ENCODE measurements at regions not wholly inside any gene's neighbourhood (a gene's known extent, or its start where the extent isn't known, plus 50 kb on each side); places are given as distances from the start of the nearest gene placed in this dataset.

DNA sequence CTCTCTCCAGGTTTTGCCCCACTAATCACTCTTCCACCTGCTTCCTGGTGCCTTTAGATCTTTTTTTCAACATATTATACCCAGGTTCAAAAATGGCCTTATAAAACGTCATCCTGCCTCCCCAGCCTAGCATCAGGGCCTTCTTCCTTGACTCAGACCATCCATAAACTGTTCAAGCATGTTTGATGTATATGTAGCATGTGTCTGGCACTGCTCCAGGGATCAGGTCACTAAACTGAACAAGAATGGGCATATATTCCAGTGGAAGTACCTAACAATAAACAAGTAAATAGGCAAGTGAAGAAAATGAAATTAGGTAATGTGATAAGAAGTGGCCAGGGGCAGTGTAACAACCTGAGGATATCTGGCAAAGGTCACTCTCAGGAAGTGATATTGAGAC lies 141.2 kb downstream of the TRIB2 start:
- Histone ChIP-seq H3K36me3 (ENCODE audit: insufficient read depth, insufficient read length, low read length) (no peaks in the 10 kb centered on the region), H3K27me3 (ENCODE audit: insufficient read depth, insufficient read length) (no peaks in the 10 kb centered on the region), H3K4me1 (ENCODE audit: insufficient read depth, insufficient read length) (no peaks in the 10 kb centered on the region), H3K9ac (ENCODE audit: insufficient read length, low read depth) (no peak overlapping the region), H3K9me3 (ENCODE audit: insufficient read depth, low read length) (peaks cover 20% of the 10 kb centered on the region), H3K4me3 (ENCODE audit: insufficient read length, low read depth) (no peak overlapping the region)
- TF ChIP-seq ZNF274 (IDR thresholded peaks at IDR 0.05; ENCODE audit: low read depth, low read length) (no peak), SUZ12 (IDR thresholded peaks at IDR 0.05; ENCODE audit: extremely low read depth, insufficient read depth, insufficient read length) (no peak), YY1 (IDR thresholded peaks at IDR 0.05; ENCODE audit: insufficient read depth, insufficient read length) (no peak)
- no peak for DNase-seq (ENCODE audit: low read depth, low spot score)

DNA sequence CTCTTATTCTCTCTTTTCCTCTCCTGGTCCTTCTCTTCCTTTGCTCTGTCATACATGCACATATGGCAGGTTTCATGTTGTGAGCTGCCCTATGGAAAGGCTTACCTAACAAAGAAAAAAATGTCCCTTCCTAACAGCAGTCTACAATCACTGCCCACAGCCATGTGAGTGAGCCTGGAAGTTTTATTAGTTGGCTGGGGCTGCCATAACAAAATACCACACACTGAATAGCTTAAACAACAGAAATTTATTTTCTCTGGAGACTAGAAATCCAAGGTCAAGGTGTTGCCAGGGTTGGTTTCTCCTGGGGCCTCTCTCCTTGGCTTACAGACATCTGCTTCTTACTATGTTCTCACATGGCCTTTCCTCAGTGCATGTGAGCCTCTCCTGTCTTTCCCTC lies 142.1 kb downstream of the TRIB2 start:
- no peak overlapping the region for H3K4me3 ChIP-seq (ENCODE audit: insufficient read length, low read depth)
- no peaks in the 10 kb centered on the region for H3K4me1 ChIP-seq (ENCODE audit: insufficient read depth, insufficient read length)
- no peak overlapping the region for H3K9ac ChIP-seq (ENCODE audit: insufficient read length, low read depth)
- no peak for TF ChIP-seq YY1 (IDR thresholded peaks at IDR 0.05; ENCODE audit: insufficient read depth, insufficient read length)
- H3K27me3 ChIP-seq (ENCODE audit: insufficient read depth, insufficient read length): no peaks in the 10 kb centered on the region
- peaks cover 24% of the 10 kb centered on the region for H3K9me3 ChIP-seq (ENCODE audit: insufficient read depth, low read length)
- no peak for DNase-seq (ENCODE audit: low read depth, low spot score)
- H3K36me3 ChIP-seq (ENCODE audit: insufficient read depth, insufficient read length, low read length): no peaks in the 10 kb centered on the region

DNA sequence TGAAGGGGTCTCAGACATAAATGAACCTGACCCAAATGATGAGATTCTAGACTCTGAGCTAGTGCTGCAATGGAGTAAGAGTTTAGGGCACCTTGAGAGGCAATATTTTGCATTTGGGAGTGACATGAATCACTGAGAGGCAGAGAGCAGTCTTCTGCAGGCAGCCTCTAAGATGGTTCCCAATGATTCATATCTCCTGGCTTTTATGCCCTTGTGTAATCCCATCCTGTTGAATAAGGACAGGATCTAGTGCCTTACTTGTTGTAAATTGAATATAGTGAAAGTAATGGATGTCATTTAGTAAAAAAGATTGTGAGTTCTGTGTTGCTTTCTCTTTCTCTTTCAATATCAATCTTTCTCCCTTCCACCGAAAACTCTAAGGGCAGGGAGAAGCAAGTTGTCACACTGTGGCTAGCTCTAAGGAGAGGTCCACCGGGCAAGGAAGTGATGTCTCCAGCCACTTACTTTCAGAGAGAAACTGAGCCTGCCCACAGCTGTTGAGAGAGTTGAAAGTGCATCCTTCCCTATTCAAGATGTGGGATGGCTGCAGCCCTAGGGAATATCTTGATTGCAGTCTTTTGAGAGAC lies 144.7 kb downstream of the TRIB2 start:
- DNase-seq (ENCODE audit: low read depth, low spot score): no peak

DNA sequence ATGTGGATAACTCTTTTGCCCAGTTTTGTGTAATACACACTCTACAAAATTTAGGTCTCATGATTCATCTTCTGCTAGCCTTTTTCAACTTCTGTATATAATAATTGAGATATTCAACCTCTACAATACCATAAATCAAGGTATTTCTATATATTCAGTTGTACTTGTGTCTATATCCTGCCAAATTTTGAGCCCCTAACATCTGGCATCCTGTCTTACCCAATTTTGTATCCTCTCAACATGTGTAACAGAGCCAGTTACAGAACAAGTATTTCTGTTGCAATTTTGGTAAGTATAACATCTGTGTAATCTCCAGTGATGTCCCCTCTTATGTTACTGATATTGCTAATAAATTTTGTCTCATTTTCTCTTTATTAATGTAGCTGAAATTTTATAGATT lies 145.8 kb downstream of the TRIB2 start:
- H3K27me3 ChIP-seq (ENCODE audit: insufficient read depth, insufficient read length): no peaks in the 10 kb centered on the region
- TF ChIP-seq YY1 (IDR thresholded peaks at IDR 0.05; ENCODE audit: insufficient read depth, insufficient read length) (no peak), ZNF274 (IDR thresholded peaks at IDR 0.05; ENCODE audit: low read depth, low read length) (no peak), SUZ12 (IDR thresholded peaks at IDR 0.05; ENCODE audit: extremely low read depth, insufficient read depth, insufficient read length) (no peak)
- no peak overlapping the region for H3K9ac ChIP-seq (ENCODE audit: insufficient read length, low read depth)
- H3K4me1 ChIP-seq (ENCODE audit: insufficient read depth, insufficient read length): no peaks in the 10 kb centered on the region
- DNase-seq (ENCODE audit: low read depth, low spot score): no peak
- no peaks in the 10 kb centered on the region for H3K36me3 ChIP-seq (ENCODE audit: insufficient read depth, insufficient read length, low read length)
- H3K4me3 ChIP-seq (ENCODE audit: insufficient read length, low read depth): no peak overlapping the region
- H3K9me3 ChIP-seq (ENCODE audit: insufficient read depth, low read length): peaks cover 18% of the 10 kb centered on the region

More for the DNA sequence above, 144.7 kb downstream of the TRIB2 start:
- peaks cover 18% of the 10 kb centered on the region for H3K9me3 ChIP-seq (ENCODE audit: insufficient read depth, low read length)
- H3K36me3 ChIP-seq (ENCODE audit: insufficient read depth, insufficient read length, low read length): no peaks in the 10 kb centered on the region
- H3K4me1 ChIP-seq (ENCODE audit: insufficient read depth, insufficient read length): no peaks in the 10 kb centered on the region
- H3K9ac ChIP-seq (ENCODE audit: insufficient read length, low read depth): no peak overlapping the region
- no peak overlapping the region for H3K4me3 ChIP-seq (ENCODE audit: insufficient read length, low read depth)
- TF ChIP-seq SUZ12 (IDR thresholded peaks at IDR 0.05; ENCODE audit: extremely low read depth, insufficient read depth, insufficient read length) (no peak), YY1 (IDR thresholded peaks at IDR 0.05; ENCODE audit: insufficient read depth, insufficient read length) (no peak), ZNF274 (IDR thresholded peaks at IDR 0.05; ENCODE audit: low read depth, low read length) (no peak)
- H3K27me3 ChIP-seq (ENCODE audit: insufficient read depth, insufficient read length): no peaks in the 10 kb centered on the region

DNA sequence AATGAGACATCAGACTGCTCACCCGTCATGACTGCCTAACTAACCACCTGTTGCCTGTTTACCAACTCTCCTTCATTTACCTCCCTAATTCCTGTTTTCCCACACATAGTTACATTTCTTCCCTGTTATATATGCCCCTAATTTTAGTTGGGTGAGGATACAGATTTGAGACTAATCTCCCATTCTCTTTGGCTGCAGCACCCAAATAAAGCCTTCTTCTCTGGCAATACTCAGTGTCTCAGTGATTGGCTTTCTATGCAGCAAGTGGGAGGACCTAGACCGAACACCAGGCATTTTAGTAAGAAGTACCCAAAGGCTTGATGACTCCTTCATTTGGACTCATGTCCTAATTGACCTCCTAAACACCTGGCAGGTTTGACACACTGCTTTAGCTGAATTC lies 147.2 kb downstream of the TRIB2 start:
- peaks cover 18% of the 10 kb centered on the region for H3K9me3 ChIP-seq (ENCODE audit: insufficient read depth, low read length)

DNA sequence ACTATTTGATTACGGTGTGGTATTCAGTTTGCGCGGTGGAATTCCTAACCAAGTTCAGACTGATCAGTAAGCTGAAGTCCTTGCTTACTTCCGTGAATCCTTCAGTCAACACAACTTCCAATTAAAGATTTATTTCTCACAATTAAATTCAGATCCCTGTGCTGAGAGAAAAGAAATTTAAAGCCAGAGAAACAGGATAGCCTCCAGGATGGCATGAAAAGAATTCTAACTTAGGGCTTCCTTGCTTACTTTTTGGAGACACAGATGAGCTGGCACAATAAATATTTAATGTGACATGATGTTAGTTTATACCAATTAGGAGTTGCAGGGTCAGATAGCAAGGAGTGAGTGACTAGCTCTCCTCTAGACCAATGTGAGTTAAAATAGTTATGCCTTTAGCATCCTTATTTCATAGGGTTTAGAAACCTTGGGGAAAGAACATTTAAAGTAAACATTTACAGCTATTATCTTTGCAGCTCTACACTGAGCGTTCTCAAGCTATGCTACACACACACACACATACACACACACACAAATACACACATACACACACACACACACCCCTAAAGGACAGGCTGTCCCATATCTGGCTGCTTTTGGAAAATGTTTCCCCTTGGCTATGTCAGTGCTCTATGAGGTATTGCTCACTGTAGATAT lies 151.0 kb downstream of the TRIB2 start:
- H3K4me1 ChIP-seq (ENCODE audit: insufficient read depth, insufficient read length): no peaks in the 10 kb centered on the region
- H3K9ac ChIP-seq (ENCODE audit: insufficient read length, low read depth): no peak overlapping the region
- no peak overlapping the region for H3K4me3 ChIP-seq (ENCODE audit: insufficient read length, low read depth)
- H3K9me3 ChIP-seq (ENCODE audit: insufficient read depth, low read length): peaks cover 18% of the 10 kb centered on the region
- no peak for DNase-seq (ENCODE audit: low read depth, low spot score)
- no peaks in the 10 kb centered on the region for H3K27me3 ChIP-seq (ENCODE audit: insufficient read depth, insufficient read length)
- no peaks in the 10 kb centered on the region for H3K36me3 ChIP-seq (ENCODE audit: insufficient read depth, insufficient read length, low read length)
- TF ChIP-seq SUZ12 (IDR thresholded peaks at IDR 0.05; ENCODE audit: extremely low read depth, insufficient read depth, insufficient read length) (no peak), YY1 (IDR thresholded peaks at IDR 0.05; ENCODE audit: insufficient read depth, insufficient read length) (no peak)

More for the DNA sequence above, 147.2 kb downstream of the TRIB2 start:
- H3K36me3 ChIP-seq (ENCODE audit: insufficient read depth, insufficient read length, low read length): no peaks in the 10 kb centered on the region
- no peak for DNase-seq (ENCODE audit: low read depth, low spot score)
- no peak overlapping the region for H3K9ac ChIP-seq (ENCODE audit: insufficient read length, low read depth)
- H3K4me1 ChIP-seq (ENCODE audit: insufficient read depth, insufficient read length): no peaks in the 10 kb centered on the region
- TF ChIP-seq ZNF274 (IDR thresholded peaks at IDR 0.05; ENCODE audit: low read depth, low read length) (no peak), YY1 (IDR thresholded peaks at IDR 0.05; ENCODE audit: insufficient read depth, insufficient read length) (no peak), SUZ12 (IDR thresholded peaks at IDR 0.05; ENCODE audit: extremely low read depth, insufficient read depth, insufficient read length) (no peak)
- no peak overlapping the region for H3K4me3 ChIP-seq (ENCODE audit: insufficient read length, low read depth)
- no peaks in the 10 kb centered on the region for H3K27me3 ChIP-seq (ENCODE audit: insufficient read depth, insufficient read length)

DNA sequence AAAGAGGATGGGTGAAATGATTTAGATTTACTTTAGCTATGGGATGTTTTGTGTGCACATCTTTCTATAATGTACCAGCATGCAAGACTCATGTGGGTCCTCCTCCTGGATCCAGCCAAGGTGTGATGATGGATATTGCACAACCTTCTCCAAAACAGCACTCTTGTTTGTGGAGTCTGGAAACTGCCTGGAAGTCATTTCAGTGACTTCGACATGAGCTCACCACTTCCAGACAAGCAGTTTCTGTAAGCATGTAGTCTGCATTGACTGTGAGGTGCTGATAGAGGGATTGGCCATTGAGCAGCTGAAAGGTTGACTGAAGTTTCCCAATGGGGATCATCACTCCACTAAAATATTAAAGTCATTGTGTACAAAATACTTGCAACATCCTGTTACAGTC lies 154.0 kb downstream of the TRIB2 start:
- TF ChIP-seq ZNF274 (IDR thresholded peaks at IDR 0.05; ENCODE audit: low read depth, low read length) (no peak), YY1 (IDR thresholded peaks at IDR 0.05; ENCODE audit: insufficient read depth, insufficient read length) (no peak), SUZ12 (IDR thresholded peaks at IDR 0.05; ENCODE audit: extremely low read depth, insufficient read depth, insufficient read length) (no peak)
- Histone ChIP-seq H3K9ac (ENCODE audit: insufficient read length, low read depth) (no peak overlapping the region), H3K4me3 (ENCODE audit: insufficient read length, low read depth) (no peak overlapping the region), H3K36me3 (ENCODE audit: insufficient read depth, insufficient read length, low read length) (no peaks in the 10 kb centered on the region), H3K9me3 (ENCODE audit: insufficient read depth, low read length) (no peaks in the 10 kb centered on the region), H3K4me1 (ENCODE audit: insufficient read depth, insufficient read length) (no peaks in the 10 kb centered on the region), H3K27me3 (ENCODE audit: insufficient read depth, insufficient read length) (no peaks in the 10 kb centered on the region)
- no peak for DNase-seq (ENCODE audit: low read depth, low spot score)

Measured in NT2/D1 (cell line).